AG04450 (cell line): ENCODE measurements at regions not wholly inside any gene's neighbourhood (a gene's known extent, or its start where the extent isn't known, plus 50 kb on each side); places are given as distances from the start of the nearest gene placed in this dataset.

Experiments
- CTCF ChIA-PET: fragments of 300-600, 350-600 bp; formaldehyde crosslinking; extraction: SDS; loops from one replicate; lab custom pipeline; 2022; ENCODE audit warnings: antibody characterized with exemption, inconsistent platforms; lab: Charles Lee
- POLR2A ChIA-PET: fragments of 350-600 bp; formaldehyde crosslinking; extraction: SDS; loops from one replicate; lab custom pipeline; 2021; ENCODE audit warnings: antibody characterized with exemption, inconsistent platforms; lab: Yijun Ruan, JAX
- DNase-seq: peaks from one replicate; pipeline ENCODE4 v3.0.0-alpha.2; 2011; ENCODE audit warnings: low read depth, low spot score
- H3K27ac ChIP-seq: one replicate; pipeline ENCODE4 v1.5.1; 2012; ENCODE audit warnings: low read depth, low read length, control low read depth
- H3K27me3 ChIP-seq: one replicate; pipeline ENCODE4 v1.6.0; 2012; ENCODE audit warnings: low read length; ENCODE audit not compliant: control insufficient read depth, insufficient read depth
- H3K4me3 ChIP-seq: 2 replicates; pipeline ENCODE4 v1.5.1; 2011; ENCODE audit warnings: mild to moderate bottlenecking, low read depth, low read length, control low read depth
- H3K9me3 ChIP-seq: 2 replicates; pipeline ENCODE4 v1.5.1; 2012; ENCODE audit warnings: low read length; ENCODE audit not compliant: control insufficient read depth, insufficient read depth
- CTCF ChIP-seq: IDR thresholded peaks from 2 replicates; pipeline ENCODE4 v1.5.1; 2011; ENCODE audit warnings: low read depth, low read length, control low read depth, inconsistent platforms

GRCh38 chr18:38402509-38402908 lies 836.9 kb upstream of the CELF4 start:
- Histone ChIP-seq H3K27ac (no peak overlapping the region), H3K4me3 (no peak overlapping the region), H3K27me3 (no peaks in the 10 kb centered on the region), H3K9me3 (no peaks in the 10 kb centered on the region)
- TF ChIP-seq CTCF = no peak
- ChIA-PET CTCF (no interaction called here), POLR2A (no interaction called here)
- DNase-seq = no peak

- peaks cover 4% of the 10 kb centered on the region; the same call in 1 of the 2 replicates for H3K9me3 ChIP-seq
- no peak overlapping the region for H3K4me3 ChIP-seq
- H3K27me3 ChIP-seq = no peaks in the 10 kb centered on the region
- POLR2A ChIA-PET = no interaction called here
- no peak for TF ChIP-seq CTCF
- no peak overlapping the region for H3K27ac ChIP-seq
- DNase-seq = no peak
- CTCF ChIA-PET = no interaction called here
Observed at GRCh38 chr18:38397094-38397493, 831.5 kb upstream of the CELF4 start.

- no peak overlapping the region for H3K4me3 ChIP-seq
- ChIA-PET POLR2A (no interaction called here), CTCF (no interaction called here)
- H3K27me3 ChIP-seq = no peaks in the 10 kb centered on the region
- no peak overlapping the region for H3K27ac ChIP-seq
- peaks cover 7% of the 10 kb centered on the region for H3K9me3 ChIP-seq
- DNase-seq = no peak
- no peak for TF ChIP-seq CTCF
Observed at GRCh38 chr18:38386146-38386545, 820.5 kb upstream of the CELF4 start.

- no peak overlapping the region for H3K4me3 ChIP-seq
- no peak for DNase-seq
- POLR2A ChIA-PET = no interaction called here
- no peak overlapping the region for H3K27ac ChIP-seq
- H3K27me3 ChIP-seq = no peaks in the 10 kb centered on the region
- H3K9me3 ChIP-seq = 0 out of 2 replicates have a peak, but pooled peaks cover 2% of the 10 kb centered on the region
- no peak for TF ChIP-seq CTCF
- CTCF ChIA-PET = no interaction called here
Observed at GRCh38 chr18:38369772-38370690, 804.4 kb upstream of the CELF4 start.

GRCh38 chr18:38368886-38369285 lies 803.3 kb upstream of the CELF4 start:
- CTCF ChIA-PET = no interaction called here
- Histone ChIP-seq H3K27me3 (no peaks in the 10 kb centered on the region), H3K4me3 (no peak overlapping the region), H3K27ac (no peak overlapping the region), H3K9me3 (no peaks in the 10 kb centered on the region)
- POLR2A ChIA-PET = no interaction called here
- DNase-seq = no peak
- no peak for TF ChIP-seq CTCF
